ENCODE measurements at regions not wholly inside any gene's neighbourhood (a gene's known extent, or its start where the extent isn't known, plus 50 kb on each side); places are given as distances from the start of the nearest gene placed in this dataset.

DNA sequence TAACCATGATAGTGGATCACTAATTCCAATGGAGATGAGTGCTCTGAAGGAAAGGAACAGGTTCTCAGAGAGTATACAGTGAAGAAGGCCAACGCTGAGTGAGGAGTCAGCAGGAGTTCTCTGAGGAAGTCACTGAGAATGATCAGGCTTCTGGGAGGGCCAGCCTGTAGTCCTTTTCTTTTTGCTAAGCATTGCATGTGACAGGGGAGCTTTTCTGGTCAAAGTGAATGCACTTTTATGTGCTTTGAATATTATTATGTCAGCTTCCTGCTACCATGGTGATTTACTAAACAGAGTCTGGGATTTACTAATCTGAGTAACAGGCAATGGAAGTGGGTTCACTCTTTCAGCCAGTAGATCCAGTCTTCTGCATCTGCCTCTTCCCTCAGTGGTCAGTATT, 81.1 kb upstream of the SERP2 start:
- ChIA-PET POLR2A (no interaction called here), CTCF (no interaction called here)
- no peaks in the 10 kb centered on the region for H3K4me1 ChIP-seq (ENCODE audit: control insufficient read depth, insufficient read depth, low read length)

DNA sequence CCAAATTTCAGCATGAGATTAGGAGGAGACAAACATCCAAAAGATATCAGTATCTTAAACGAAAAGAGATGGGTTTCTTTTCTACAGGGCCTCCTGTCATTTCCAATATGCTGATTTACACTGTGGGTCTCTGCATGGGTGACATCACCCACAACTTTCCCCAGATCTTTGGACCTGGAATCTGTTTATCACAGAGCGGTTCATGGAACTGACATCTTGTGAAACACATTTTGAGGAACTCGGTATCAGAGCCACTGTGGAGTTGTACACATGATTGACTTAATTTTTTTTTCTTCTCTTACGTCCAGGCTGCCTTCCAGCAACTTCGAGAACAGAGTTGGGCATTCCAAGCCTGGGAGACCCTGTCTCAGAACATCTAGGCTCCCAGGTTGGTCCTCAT, 80.2 kb upstream of the SERP2 start:
- no peak overlapping the region for H3K27ac ChIP-seq (ENCODE audit: extremely low read depth, low read depth, low read length)
- ChIA-PET CTCF (no interaction called here), POLR2A (no interaction called here)
- no peaks in the 10 kb centered on the region for H3K9me3 ChIP-seq (ENCODE audit: control insufficient read depth, insufficient read depth, low read depth, low read length)
- no peaks in the 10 kb centered on the region for H3K36me3 ChIP-seq (ENCODE audit: control insufficient read depth in 2 of 2, insufficient read depth in 1 of 2, low read length in 2 of 2)
- no peak overlapping the region for H3K4me3 ChIP-seq (ENCODE audit: low read depth, low read length)
- TF ChIP-seq ZFHX2 (tag by site-specific recombination; conservative IDR thresholded peaks at IDR 0.05), result no peak
- no peak for TF ChIP-seq KLF1 (tag by site-specific recombination; IDR thresholded peaks at IDR 0.05)
- TF ChIP-seq MEIS1 (CRISPR knock-in tag; IDR thresholded peaks at IDR 0.05; ENCODE audit: borderline replicate concordance), result no peak
- TF ChIP-seq ZNF529 (tag by site-specific recombination; IDR thresholded peaks at IDR 0.05; ENCODE audit: insufficient replicate concordance), result no peak
- TF ChIP-seq ZNF18 (tag by site-specific recombination; IDR thresholded peaks at IDR 0.05), result no peak
- TF ChIP-seq, protein P1, sequence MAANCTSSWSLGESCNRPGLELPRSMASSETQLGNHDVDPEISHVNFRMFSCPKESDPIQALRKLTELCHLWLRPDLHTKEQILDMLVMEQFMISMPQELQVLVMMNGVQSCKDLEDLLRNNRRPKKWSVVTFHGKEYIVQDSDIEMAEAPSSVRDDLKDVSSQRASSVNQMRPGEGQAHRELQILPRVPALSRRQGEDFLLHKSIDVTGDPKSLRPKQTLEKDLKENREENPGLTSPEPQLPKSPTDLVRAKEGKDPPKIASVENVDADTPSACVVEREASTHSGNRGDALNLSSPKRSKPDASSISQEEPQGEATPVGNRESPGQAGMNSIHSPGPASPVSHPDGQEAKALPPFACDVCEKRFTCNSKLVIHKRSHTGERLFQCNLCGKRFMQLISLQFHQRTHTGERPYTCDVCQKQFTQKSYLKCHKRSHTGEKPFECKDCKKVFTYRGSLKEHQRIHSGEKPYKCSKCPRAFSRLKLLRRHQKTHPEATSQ (tag by site-specific recombination; IDR thresholded peaks at IDR 0.05), result no peak
- TF ChIP-seq YY1 (tag by site-specific recombination; IDR thresholded peaks at IDR 0.05), result no peak
- no peak for TF ChIP-seq ZNF169 (tag by site-specific recombination; IDR thresholded peaks at IDR 0.05)
- TF ChIP-seq PRDM1 (tag by site-specific recombination; IDR thresholded peaks at IDR 0.05), result no peak
- no peak for TF ChIP-seq ZNF510 (tag by site-specific recombination; IDR thresholded peaks at IDR 0.05; ENCODE audit: insufficient replicate concordance)
- no peaks in the 10 kb centered on the region for H3K4me1 ChIP-seq (ENCODE audit: control insufficient read depth, insufficient read depth, low read length)

More for the DNA sequence above, 81.1 kb upstream of the SERP2 start:
- Histone ChIP-seq H3K36me3 (ENCODE audit: control insufficient read depth in 2 of 2, insufficient read depth in 1 of 2, low read length in 2 of 2) (no peaks in the 10 kb centered on the region), H3K9me3 (ENCODE audit: control insufficient read depth, insufficient read depth, low read depth, low read length) (no peaks in the 10 kb centered on the region), H3K4me3 (ENCODE audit: low read depth, low read length) (no peak overlapping the region), H3K27ac (ENCODE audit: extremely low read depth, low read depth, low read length) (no peak overlapping the region)
- no peak for TF ChIP-seq ZNF626 (tag by site-specific recombination; IDR thresholded peaks at IDR 0.05)
- TF ChIP-seq, protein P2, sequence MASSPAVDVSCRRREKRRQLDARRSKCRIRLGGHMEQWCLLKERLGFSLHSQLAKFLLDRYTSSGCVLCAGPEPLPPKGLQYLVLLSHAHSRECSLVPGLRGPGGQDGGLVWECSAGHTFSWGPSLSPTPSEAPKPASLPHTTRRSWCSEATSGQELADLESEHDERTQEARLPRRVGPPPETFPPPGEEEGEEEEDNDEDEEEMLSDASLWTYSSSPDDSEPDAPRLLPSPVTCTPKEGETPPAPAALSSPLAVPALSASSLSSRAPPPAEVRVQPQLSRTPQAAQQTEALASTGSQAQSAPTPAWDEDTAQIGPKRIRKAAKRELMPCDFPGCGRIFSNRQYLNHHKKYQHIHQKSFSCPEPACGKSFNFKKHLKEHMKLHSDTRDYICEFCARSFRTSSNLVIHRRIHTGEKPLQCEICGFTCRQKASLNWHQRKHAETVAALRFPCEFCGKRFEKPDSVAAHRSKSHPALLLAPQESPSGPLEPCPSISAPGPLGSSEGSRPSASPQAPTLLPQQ (tag by site-specific recombination; IDR thresholded peaks at IDR 0.05), result no peak

- TF ChIP-seq TCF7L2 (IDR thresholded peaks at IDR 0.05; ENCODE audit: borderline replicate concordance, low read depth, low read length), result no peak
- no peak for TF ChIP-seq ZNF16 (tag by site-specific recombination; IDR thresholded peaks at IDR 0.05; ENCODE audit: low read depth)
- TF ChIP-seq GLIS1 (tag by site-specific recombination; IDR thresholded peaks at IDR 0.05), result no peak
- no peak for TF ChIP-seq ZNF560 (tag by site-specific recombination; IDR thresholded peaks at IDR 0.05; ENCODE audit: borderline replicate concordance)
- no peak for TF ChIP-seq ZNF23 (tag by site-specific recombination; IDR thresholded peaks at IDR 0.05; ENCODE audit: borderline replicate concordance)
- no peak for TF ChIP-seq ZFHX2 (tag by site-specific recombination; conservative IDR thresholded peaks at IDR 0.05)
- Histone ChIP-seq H3K27ac (ENCODE audit: extremely low read depth, low read depth, low read length) (no peak overlapping the region), H3K4me1 (ENCODE audit: control insufficient read depth, insufficient read depth, low read length) (no peaks in the 10 kb centered on the region), H3K9me3 (ENCODE audit: control insufficient read depth, insufficient read depth, low read depth, low read length) (no peaks in the 10 kb centered on the region), H3K4me3 (ENCODE audit: low read depth, low read length) (no peak overlapping the region), H3K36me3 (ENCODE audit: control insufficient read depth in 2 of 2, insufficient read depth in 1 of 2, low read length in 2 of 2) (no peaks in the 10 kb centered on the region)
- ChIA-PET CTCF (no interaction called here), POLR2A (no interaction called here)
Observed at GRCh38 chr13:44293908-44294735, 79.5 kb upstream of the SERP2 start.
